Uterus (tissue), 3 donors: ENCODE measurements at regions not wholly inside any gene's neighbourhood (a gene's known extent, or its start where the extent isn't known, plus 50 kb on each side); places are given as distances from the start of the nearest gene placed in this dataset.

Source experiments
- DNase-seq, 2 donors: peaks; one replicate each; pipeline ENCODE4 v3.0.0-alpha.2; 2019 to 2020
- H3K27ac ChIP-seq, 2 donors: fragments of 200-600 bp; sonication (generic); 1 replicate in 1 of 2; 2 replicates in 1 of 2; pipeline ENCODE4 v1.5.1; 2016 to 2018
- H3K27me3 ChIP-seq, 2 donors: fragments of 200-600 bp; sonication (generic); one replicate each; pipeline ENCODE4 v1.5.1; 2018 to 2019; ENCODE audit warnings: control low read depth in 1 of 2
- H3K36me3 ChIP-seq, 2 donors: fragments of 200-600 bp; sonication (generic); one replicate each; pipeline ENCODE4 v1.5.1; 2019; ENCODE audit warnings: control low read depth in 1 of 2
- H3K4me1 ChIP-seq, 2 donors: fragments of 200-600 bp; sonication (generic); one replicate each; pipeline ENCODE4 v1.5.1; 2018 to 2019; ENCODE audit warnings: control low read depth in 1 of 2
- H3K4me3 ChIP-seq, 2 donors: fragments of 200-600 bp; sonication (generic); 1 replicate in 1 of 2; 2 replicates in 1 of 2; pipeline ENCODE4 v1.5.1; 2018 to 2019; ENCODE audit warnings: mild to moderate bottlenecking in 1 of 2
- H3K9me3 ChIP-seq, 2 donors: fragments of 200-600 bp; sonication (generic); one replicate each; pipeline ENCODE4 v1.5.1; 2019; ENCODE audit warnings: control low read depth in 1 of 2
- CTCF ChIP-seq, 4 experiments: fragments of 200-600 bp in 2 of 4; fragments of 450-650 bp in 2 of 4; sonication (generic) in 2 of 4; IDR thresholded peaks; one replicate each; pipeline ENCODE4 v1.5.1; 2016 to 2019; ENCODE audit warnings: antibody characterized with exemption in 4 of 4, mild to moderate bottlenecking in 2 of 4, moderate library complexity in 1 of 4
- POLR2A ChIP-seq, 2 donors: fragments of 450-650 bp; IDR thresholded peaks; one replicate each; pipeline ENCODE4 v1.6.1; 2016; ENCODE audit warnings: antibody characterized with exemption in 2 of 2, mild to moderate bottlenecking in 1 of 2, moderate library complexity in 1 of 2
- intact Hi-C: fragments of 100-400 bp; cut with DNase I; formaldehyde crosslinking; loops from one replicate; pipeline ENCODE4 v1.15.1; 2023; ENCODE audit warnings: low total_unique reads
- donor health status: DM: yes; HTN: yes; CAD: no.

- no peaks in the 10 kb centered on the region for H3K9me3 ChIP-seq
- H3K4me3 ChIP-seq = no peak overlapping the region
- H3K36me3 ChIP-seq = no peaks in the 10 kb centered on the region
- H3K27ac ChIP-seq = no peak overlapping the region
- no peak for TF ChIP-seq CTCF (IDR thresholded peaks at IDR 0.05)
- TF ChIP-seq POLR2A (IDR thresholded peaks at IDR 0.05) = no peak
- H3K4me1 ChIP-seq = no peaks in the 10 kb centered on the region
- DNase-seq = no peak
- H3K27me3 ChIP-seq = no peaks in the 10 kb centered on the region
- intact Hi-C loops = no loop called here
These were observed 1165.4 kb downstream of the GATA3 start for GRCh38 chr10:9219860-9220259.

GRCh38 chr10:9222917-9223316, 1168.4 kb downstream of the GATA3 start:
- DNase-seq = no peak
- no peak for TF ChIP-seq CTCF (IDR thresholded peaks at IDR 0.05)
- TF ChIP-seq POLR2A (IDR thresholded peaks at IDR 0.05) = no peak
- H3K36me3 ChIP-seq = no peaks in the 10 kb centered on the region
- no peaks in the 10 kb centered on the region for H3K27me3 ChIP-seq
- no peak overlapping the region for H3K4me3 ChIP-seq
- no peak overlapping the region for H3K27ac ChIP-seq
- H3K4me1 ChIP-seq = no peaks in the 10 kb centered on the region
- no peaks in the 10 kb centered on the region for H3K9me3 ChIP-seq
- intact Hi-C loops = no loop called here

- TF ChIP-seq POLR2A (IDR thresholded peaks at IDR 0.05) (no peak), CTCF (IDR thresholded peaks at IDR 0.05) (no peak)
- no peak overlapping the region for H3K27ac ChIP-seq
- DNase-seq = no peak
- no peaks in the 10 kb centered on the region for H3K4me1 ChIP-seq
- H3K36me3 ChIP-seq = no peaks in the 10 kb centered on the region
- H3K27me3 ChIP-seq = no peaks in the 10 kb centered on the region
- no peak overlapping the region for H3K4me3 ChIP-seq
- intact Hi-C loops = no loop called here
- H3K9me3 ChIP-seq = no peaks in the 10 kb centered on the region
These were observed 1173.3 kb downstream of the GATA3 start for GRCh38 chr10:9227679-9228365.

- Histone ChIP-seq H3K27ac (no peak overlapping the region), H3K36me3 (no peaks in the 10 kb centered on the region), H3K4me3 (no peak overlapping the region), H3K4me1 (no peaks in the 10 kb centered on the region), H3K9me3 (no peaks in the 10 kb centered on the region), H3K27me3 (no peaks in the 10 kb centered on the region)
- no peak for DNase-seq
- TF ChIP-seq POLR2A (IDR thresholded peaks at IDR 0.05) (no peak), CTCF (IDR thresholded peaks at IDR 0.05) (no peak)
- intact Hi-C loops = no loop called here
These were observed 1174.3 kb downstream of the GATA3 start for GRCh38 chr10:9228771-9229170.

- no peak for DNase-seq
- intact Hi-C loops = no loop called here
- Histone ChIP-seq H3K27me3 (no peaks in the 10 kb centered on the region), H3K9me3 (no peaks in the 10 kb centered on the region), H3K4me3 (no peak overlapping the region), H3K4me1 (no peaks in the 10 kb centered on the region), H3K36me3 (no peaks in the 10 kb centered on the region), H3K27ac (no peak overlapping the region)
- TF ChIP-seq POLR2A (IDR thresholded peaks at IDR 0.05) = no peak
- TF ChIP-seq CTCF (IDR thresholded peaks at IDR 0.05) = no peak
These were observed 1175.3 kb downstream of the GATA3 start for GRCh38 chr10:9229702-9230244.
